IMR-90 (cell line): ENCODE measurements at regions not wholly inside any gene's neighbourhood (a gene's known extent, or its start where the extent isn't known, plus 50 kb on each side); places are given as distances from the start of the nearest gene placed in this dataset.

Experiments
- ATAC-seq: fragments of 200-7000 bp; cut with Tn5 transposase; 2 replicates; pipeline ENCODE4 v1.9.1; 2020; ENCODE audit warnings: low read depth, mild to moderate bottlenecking, moderate library complexity
- BruUV-seq: library from RNA; stranded (reverse); fragments of 400-500 nt; replicated peaks from 2 replicates; lab custom pipeline; 2021; lab: Mats Ljungman, UMichigan
- CTCF ChIA-PET: fragments of 300-600 bp; formaldehyde crosslinking; extraction: SDS; loops from one replicate; lab custom pipeline; 2021; ENCODE audit warnings: antibody characterized with exemption; lab: Yijun Ruan, JAX
- POLR2A ChIA-PET: fragments of 300-600 bp; sonication (Branson Sonifier 250); formaldehyde crosslinking; loops from one replicate; lab custom pipeline; 2022; ENCODE audit warnings: antibody characterized with exemption; ENCODE audit not compliant: unreplicated experiment; lab: Charles Lee
- DNase-seq: peaks from one replicate; pipeline ENCODE4 v3.0.0; 2013
- H2AFZ ChIP-seq: replicated peaks from 2 replicates; pipeline ENCODE3; 2013; ENCODE audit warnings: low read length, mild to moderate bottlenecking; ENCODE audit not compliant: poor library complexity
- H2AK5ac ChIP-seq: 2 replicates; pipeline ENCODE4 v1.6.1; 2013; ENCODE audit warnings: low read depth, low read length, inconsistent platforms
- H2AK9ac ChIP-seq: replicated peaks from 2 replicates; pipeline ENCODE3; 2013; ENCODE audit warnings: mild to moderate bottlenecking, low read depth, low read length, moderate library complexity; ENCODE audit not compliant: poor library complexity
- H2BK120ac ChIP-seq: 2 replicates; pipeline ENCODE4 v1.6.1; 2013; ENCODE audit warnings: low read depth, low read length, inconsistent platforms
- H2BK15ac ChIP-seq: 3 replicates; pipeline ENCODE4 v1.6.1; 2013; ENCODE audit warnings: low read depth, low read length, inconsistent platforms
- H2BK20ac ChIP-seq: 2 replicates; pipeline ENCODE4 v1.6.1; 2013; ENCODE audit warnings: low read depth, mild to moderate bottlenecking, inconsistent platforms, low read length, moderate library complexity
- H2BK5ac ChIP-seq: 2 replicates; pipeline ENCODE4 v1.6.1; 2013; ENCODE audit warnings: mild to moderate bottlenecking, low read depth, low read length, inconsistent platforms; ENCODE audit not compliant: poor library complexity, severe bottlenecking
- H3K14ac ChIP-seq: replicated peaks from 2 replicates; pipeline ENCODE4 v1.6.1; 2013; ENCODE audit warnings: low read depth, low read length, inconsistent platforms
- H3K18ac ChIP-seq: 2 replicates; pipeline ENCODE4 v1.6.1; 2013; ENCODE audit warnings: low read depth, low read length, control low read depth
- H3K23ac ChIP-seq: 2 replicates; pipeline ENCODE4 v1.6.1; 2013; ENCODE audit warnings: low read depth, low read length, inconsistent platforms
- H3K27ac ChIP-seq: 2 replicates; pipeline ENCODE4 v1.5.1; 2013; ENCODE audit warnings: mild to moderate bottlenecking, control low read depth, low read length; ENCODE audit not compliant: insufficient read depth
- H3K27me3 ChIP-seq: 2 replicates; pipeline ENCODE4 v1.6.1; 2013; ENCODE audit warnings: low read length; ENCODE audit not compliant: control insufficient read depth, insufficient read depth
- H3K36me3 ChIP-seq: 2 replicates; pipeline ENCODE4 v1.6.1; 2013; ENCODE audit warnings: low read length, mixed read lengths; ENCODE audit not compliant: control insufficient read depth, insufficient read depth
- H3K4ac ChIP-seq: 2 replicates; pipeline ENCODE4 v1.6.1; 2013; ENCODE audit warnings: low read depth, low read length, inconsistent platforms
- H3K4me1 ChIP-seq: 2 replicates; pipeline ENCODE4 v1.6.1; 2013; ENCODE audit warnings: low read length, mixed read lengths; ENCODE audit not compliant: control insufficient read depth, insufficient read depth
- H3K4me2 ChIP-seq: 2 replicates; pipeline ENCODE4 v1.6.1; 2013; ENCODE audit warnings: low read depth, mild to moderate bottlenecking, control low read depth, low read length, moderate library complexity
- H3K4me3 ChIP-seq: 2 replicates; pipeline ENCODE4 v1.5.1; 2013; ENCODE audit warnings: low read depth, mild to moderate bottlenecking, control low read depth, low read length, moderate library complexity; ENCODE audit not compliant: insufficient read depth
- H3K56ac ChIP-seq: 2 replicates; pipeline ENCODE4 v1.6.1; 2013; ENCODE audit warnings: low read length, inconsistent platforms; ENCODE audit not compliant: insufficient read depth; ENCODE audit errors: extremely low read depth
- H3K79me1 ChIP-seq, 2 experiments: 2 replicates each; pipeline ENCODE4 v1.6.1; 2013; ENCODE audit warnings: low read length in 2 of 2, inconsistent platforms in 1 of 2, low read depth in 1 of 2
- H3K9ac ChIP-seq: 2 replicates; pipeline ENCODE4 v1.6.1; 2013; ENCODE audit warnings: low read depth, low read length, control low read depth
- H3K9me1 ChIP-seq: 2 replicates; pipeline ENCODE4 v1.6.1; 2013; ENCODE audit warnings: low read length, inconsistent platforms; ENCODE audit not compliant: insufficient read depth
- H3K9me3 ChIP-seq: 2 replicates; pipeline ENCODE4 v1.6.1; 2013; ENCODE audit warnings: low read length; ENCODE audit not compliant: control insufficient read depth, insufficient read depth
- H4K20me1 ChIP-seq: 2 replicates; pipeline ENCODE4 v1.6.1; 2013; ENCODE audit warnings: low read length, inconsistent platforms; ENCODE audit not compliant: insufficient read depth
- H4K5ac ChIP-seq: 2 replicates; pipeline ENCODE4 v1.6.1; 2013; ENCODE audit warnings: mild to moderate bottlenecking, low read depth, low read length, control low read depth
- H4K8ac ChIP-seq, 2 experiments: 2 replicates each; pipeline ENCODE4 v1.6.1; 2013; ENCODE audit warnings: low read depth in 2 of 2, low read length in 2 of 2, control low read depth in 1 of 2, inconsistent platforms in 1 of 2
- H4K91ac ChIP-seq: 2 replicates; pipeline ENCODE4 v1.6.1; 2013; ENCODE audit warnings: low read depth, low read length, inconsistent platforms; ENCODE audit not compliant: insufficient read depth
- CEBPB ChIP-seq: IDR thresholded peaks from 2 replicates; pipeline ENCODE4 v1.6.1; 2012; ENCODE audit warnings: low read depth, low read length, improper control_type of control experiment
- ELK1 ChIP-seq: fragments of 150-350 bp; IDR thresholded peaks from 2 replicates; pipeline ENCODE4 v1.6.1; 2016; ENCODE audit warnings: low read depth, mild to moderate bottlenecking, low read length, moderate library complexity, borderline replicate concordance
- MAFK ChIP-seq: IDR thresholded peaks from 2 replicates; pipeline ENCODE4 v1.6.1; 2012; ENCODE audit warnings: low read depth, low read length, improper control_type of control experiment
- MAZ ChIP-seq: IDR thresholded peaks from 2 replicates; pipeline ENCODE4 v1.6.1; 2012; ENCODE audit warnings: low read depth, mild to moderate bottlenecking, low read length, improper control_type of control experiment, moderate library complexity, borderline replicate concordance
- MXI1 ChIP-seq: IDR thresholded peaks from 2 replicates; pipeline ENCODE4 v1.6.1; 2012; ENCODE audit warnings: low read depth, mild to moderate bottlenecking, low read length, moderate library complexity, borderline replicate concordance
- POLR2A ChIP-seq: IDR thresholded peaks from 2 replicates; pipeline ENCODE4 v1.6.1; 2012; ENCODE audit warnings: mild to moderate bottlenecking, low read depth, low read length
- RAD21 ChIP-seq: IDR thresholded peaks from 2 replicates; pipeline ENCODE4 v1.6.1; 2012; ENCODE audit warnings: low read length, improper control_type of control experiment
- RCOR1 ChIP-seq: IDR thresholded peaks from 2 replicates; pipeline ENCODE4 v1.6.1; 2012; ENCODE audit warnings: mild to moderate bottlenecking, low read length, improper control_type of control experiment; ENCODE audit not compliant: insufficient replicate concordance
- RFX5 ChIP-seq: IDR thresholded peaks from 2 replicates; pipeline ENCODE4 v1.8.0; 2012; ENCODE audit warnings: low read depth, mild to moderate bottlenecking, low read length, moderate library complexity
- SMC3 ChIP-seq: fragments of 150-350 bp; IDR thresholded peaks from 2 replicates; pipeline ENCODE4 v1.6.1; 2016; ENCODE audit warnings: low read depth, mild to moderate bottlenecking, antibody characterized with exemption, low read length, moderate library complexity
- WGBS, 2 experiments: methylation state at CpG; one replicate each; pipeline versions ENCODE4 v1.1.5 to v1.1.7; 2013; ENCODE audit warnings: missing lambda C conversion rate in 2 of 2; ENCODE audit not compliant: insufficient read length in 1 of 2; ENCODE audit errors: extremely low coverage in 2 of 2; 5-methylcytosine and 5-hydroxymethylcytosine counted together
- dilution Hi-C: fragments of 300-500 bp; cut with HindIII; formaldehyde crosslinking; loops from one replicate; pipeline ENCODE4 v1.14.3; 2018; ENCODE audit warnings: low sequenced_read_pairs; ENCODE audit not compliant: unreplicated experiment
- in situ Hi-C: fragments of 300-500 bp; cut with MboI; formaldehyde crosslinking; loops from 3 replicates; pipeline ENCODE4 v1.14.3; 2019; ENCODE audit warnings: low sequenced_read_pairs, inconsistent platforms, mixed read lengths
- intact Hi-C: fragments of 100-400 bp; cut with micrococcal nuclease; formaldehyde crosslinking; loops from 2 replicates; pipeline ENCODE4 v1.10.0; 2022
- TF ChIP-seq, protein P1 (sequence below): conservative IDR thresholded peaks from 2 replicates; pipeline ENCODE4 v1.5.1; 2012; ENCODE audit warnings: mild to moderate bottlenecking, low read depth, low read length, improper control_type of control experiment
- TF ChIP-seq, protein P2 (sequence below): fragments of 150-350 bp; IDR thresholded peaks from 2 replicates; pipeline ENCODE4 v1.6.1; 2017; ENCODE audit warnings: mild to moderate bottlenecking, antibody characterized with exemption, low read length, low read depth

DNA sequence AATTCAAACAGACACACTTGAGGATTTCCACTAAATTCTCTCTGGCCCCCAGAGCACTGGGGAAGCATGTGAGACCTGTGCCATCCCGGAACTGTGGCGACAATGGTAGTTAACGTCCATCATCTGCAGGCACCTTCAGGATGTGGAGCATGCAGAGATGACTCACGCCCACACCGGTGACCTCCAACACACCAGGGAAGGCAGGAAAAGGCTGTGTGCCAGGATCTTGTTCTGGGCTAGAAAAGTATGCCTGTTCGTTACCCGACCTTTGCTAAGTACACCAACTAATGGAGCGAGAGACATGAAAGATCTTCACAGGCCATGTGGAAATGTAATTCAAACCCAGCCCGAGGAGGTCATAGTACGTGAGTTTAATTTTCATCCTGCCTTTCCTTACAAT lies 208.8 kb downstream of the MELK start:
- H3K36me3 ChIP-seq = no peaks in the 10 kb centered on the region
- H3K18ac ChIP-seq = no peak overlapping the region
- H3K4ac ChIP-seq = no peak overlapping the region
- BruUV-seq = no TSS peak
- CTCF ChIA-PET = no interaction called here
- H2BK5ac ChIP-seq = no peak overlapping the region
- in situ Hi-C loops = no loop called here
- no peak overlapping the region for H3K4me2 ChIP-seq
- H3K9ac ChIP-seq = no peak overlapping the region
- POLR2A ChIA-PET = no interaction called here
- no peak for ATAC-seq
- H4K20me1 ChIP-seq = no peaks in the 10 kb centered on the region
- no peak overlapping the region for H3K27ac ChIP-seq
- no peak overlapping the region for H4K91ac ChIP-seq
- H2AK9ac ChIP-seq = no peak overlapping the region
- 55% methylated on average over 4 of the region's 10 CpGs; no CpG with 5 or more reads in 1 of the 2 experiments for WGBS, 2 experiments
- peak; percentile 8 for DNase-seq
- H3K9me1 ChIP-seq = no peaks in the 10 kb centered on the region
- no peak overlapping the region for H4K5ac ChIP-seq
- no peaks in the 10 kb centered on the region for H3K9me3 ChIP-seq
- no peaks in the 10 kb centered on the region for H3K4me1 ChIP-seq
- no peaks in the 10 kb centered on the region for H3K79me1 ChIP-seq
- H3K23ac ChIP-seq = no peak overlapping the region
- H3K56ac ChIP-seq = no peak overlapping the region
- no peak overlapping the region for H2BK15ac ChIP-seq
- H4K8ac ChIP-seq = no peak overlapping the region
- intact Hi-C loops = no loop called here
- dilution Hi-C loops = no loop called here
- H2BK20ac ChIP-seq = no peak overlapping the region
- peaks cover 32% of the 10 kb centered on the region for H3K27me3 ChIP-seq
- no peak overlapping the region for H3K14ac ChIP-seq
- H2AFZ ChIP-seq = no peak overlapping the region
- H2AK5ac ChIP-seq = no peak overlapping the region
- H2BK120ac ChIP-seq = no peak overlapping the region
- no peak for TF ChIP-seq ELK1
- TF ChIP-seq RAD21 = no peak
- TF ChIP-seq RFX5 = no peak
- no peak for TF ChIP-seq POLR2A
- no peak for TF ChIP-seq MAFK
- TF ChIP-seq, protein P1, sequence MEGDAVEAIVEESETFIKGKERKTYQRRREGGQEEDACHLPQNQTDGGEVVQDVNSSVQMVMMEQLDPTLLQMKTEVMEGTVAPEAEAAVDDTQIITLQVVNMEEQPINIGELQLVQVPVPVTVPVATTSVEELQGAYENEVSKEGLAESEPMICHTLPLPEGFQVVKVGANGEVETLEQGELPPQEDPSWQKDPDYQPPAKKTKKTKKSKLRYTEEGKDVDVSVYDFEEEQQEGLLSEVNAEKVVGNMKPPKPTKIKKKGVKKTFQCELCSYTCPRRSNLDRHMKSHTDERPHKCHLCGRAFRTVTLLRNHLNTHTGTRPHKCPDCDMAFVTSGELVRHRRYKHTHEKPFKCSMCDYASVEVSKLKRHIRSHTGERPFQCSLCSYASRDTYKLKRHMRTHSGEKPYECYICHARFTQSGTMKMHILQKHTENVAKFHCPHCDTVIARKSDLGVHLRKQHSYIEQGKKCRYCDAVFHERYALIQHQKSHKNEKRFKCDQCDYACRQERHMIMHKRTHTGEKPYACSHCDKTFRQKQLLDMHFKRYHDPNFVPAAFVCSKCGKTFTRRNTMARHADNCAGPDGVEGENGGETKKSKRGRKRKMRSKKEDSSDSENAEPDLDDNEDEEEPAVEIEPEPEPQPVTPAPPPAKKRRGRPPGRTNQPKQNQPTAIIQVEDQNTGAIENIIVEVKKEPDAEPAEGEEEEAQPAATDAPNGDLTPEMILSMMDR = no peak
- TF ChIP-seq RCOR1 = no peak
- TF ChIP-seq SMC3 = no peak
- TF ChIP-seq CEBPB = no peak
- TF ChIP-seq MXI1 = no peak
- TF ChIP-seq, protein P2, sequence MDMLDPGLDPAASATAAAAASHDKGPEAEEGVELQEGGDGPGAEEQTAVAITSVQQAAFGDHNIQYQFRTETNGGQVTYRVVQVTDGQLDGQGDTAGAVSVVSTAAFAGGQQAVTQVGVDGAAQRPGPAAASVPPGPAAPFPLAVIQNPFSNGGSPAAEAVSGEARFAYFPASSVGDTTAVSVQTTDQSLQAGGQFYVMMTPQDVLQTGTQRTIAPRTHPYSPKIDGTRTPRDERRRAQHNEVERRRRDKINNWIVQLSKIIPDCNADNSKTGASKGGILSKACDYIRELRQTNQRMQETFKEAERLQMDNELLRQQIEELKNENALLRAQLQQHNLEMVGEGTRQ = no peak
- TF ChIP-seq MAZ = no peak
- no peak overlapping the region for H3K4me3 ChIP-seq
